ENCODE measurements at regions not wholly inside any gene's neighbourhood (a gene's known extent, or its start where the extent isn't known, plus 50 kb on each side); places are given as distances from the start of the nearest gene placed in this dataset.

GRCh38 chr3:68019876-68020275, 365.5 kb upstream of the SUCLG2 start:
- TF ChIP-seq CTCF (IDR thresholded peaks at IDR 0.05 in 8 of 11, conservative IDR thresholded peaks at IDR 0.05 in 3 of 11) (no peak), POLR2AphosphoS5 (IDR thresholded peaks at IDR 0.05) (no peak), POLR2A (IDR thresholded peaks at IDR 0.05) (no peak)
